Bronchial epithelial cell (primary cell): ENCODE measurements at regions not wholly inside any gene's neighbourhood (a gene's known extent, or its start where the extent isn't known, plus 50 kb on each side); places are given as distances from the start of the nearest gene placed in this dataset.

ENCODE experiments used
- DNase-seq: peaks from one replicate; pipeline ENCODE4 v3.0.0-alpha.2; 2010; ENCODE audit warnings: low read depth
- FAIRE-seq: peaks from 2 replicates; lab custom pipeline; 2011; peaks lifted over from hg19 to GRCh38; lab: Jason Lieb, UNC
- H3K27me3 ChIP-seq: 2 replicates; pipeline ENCODE4 v1.5.1; 2011; ENCODE audit warnings: low read length; ENCODE audit not compliant: control insufficient read depth, insufficient read depth
- H3K36me3 ChIP-seq: 2 replicates; pipeline ENCODE4 v1.5.1; 2011; ENCODE audit warnings: low read length; ENCODE audit not compliant: control insufficient read depth, insufficient read depth
- H3K4me3 ChIP-seq: 2 replicates; pipeline ENCODE4 v1.5.1; 2011; ENCODE audit warnings: mild to moderate bottlenecking, low read depth, low read length, control low read depth
- CTCF ChIP-seq: IDR thresholded peaks from 2 replicates; pipeline ENCODE4 v1.5.1; 2011; ENCODE audit warnings: mild to moderate bottlenecking, moderate library complexity, low read length, control low read depth, inconsistent platforms; ENCODE audit not compliant: insufficient read depth, severe bottlenecking

GRCh38 chr4:110853242-110853641 lies 230.4 kb upstream of the PITX2 start:
- TF ChIP-seq CTCF = no peak
- no peaks in the 10 kb centered on the region for H3K36me3 ChIP-seq
- H3K27me3 ChIP-seq = no peaks in the 10 kb centered on the region
- FAIRE-seq = no peak
- no peak for DNase-seq
- H3K4me3 ChIP-seq = no peak overlapping the region

DNA sequence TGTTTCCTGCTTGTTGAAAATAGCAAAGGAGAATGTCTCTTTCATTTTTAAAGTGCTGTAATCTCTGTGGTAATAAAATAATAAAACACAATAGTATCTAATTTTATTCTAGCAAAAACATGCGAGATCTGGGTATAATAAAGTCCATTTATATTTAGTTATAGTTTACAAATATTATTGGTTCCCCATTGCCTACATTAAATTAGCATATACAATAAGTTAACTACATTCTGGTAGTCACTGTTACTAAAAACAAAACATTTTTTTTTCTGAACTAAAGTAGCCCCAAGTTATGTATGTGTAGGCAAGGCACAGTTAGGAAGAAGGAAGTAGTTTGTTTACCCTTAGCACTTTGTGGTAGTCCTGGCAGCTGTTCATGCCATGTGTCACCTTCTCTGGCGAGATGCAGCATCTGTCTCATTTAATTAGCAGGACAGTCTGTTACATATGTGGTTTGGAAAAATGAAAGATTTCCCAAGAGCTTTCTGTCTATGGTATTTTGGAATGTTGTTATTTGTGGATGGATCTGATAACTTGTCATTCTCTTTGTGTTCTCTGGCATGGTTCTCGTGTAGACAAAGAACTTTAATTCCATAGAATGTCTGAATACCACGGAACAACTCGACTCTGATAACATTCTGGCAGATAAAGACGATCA lies 231.3 kb upstream of the PITX2 start:
- H3K4me3 ChIP-seq = no peak overlapping the region
- no peaks in the 10 kb centered on the region for H3K36me3 ChIP-seq
- H3K27me3 ChIP-seq = no peaks in the 10 kb centered on the region
- TF ChIP-seq CTCF = no peak
- FAIRE-seq (no peak), DNase-seq (peak; percentile 61)

DNA sequence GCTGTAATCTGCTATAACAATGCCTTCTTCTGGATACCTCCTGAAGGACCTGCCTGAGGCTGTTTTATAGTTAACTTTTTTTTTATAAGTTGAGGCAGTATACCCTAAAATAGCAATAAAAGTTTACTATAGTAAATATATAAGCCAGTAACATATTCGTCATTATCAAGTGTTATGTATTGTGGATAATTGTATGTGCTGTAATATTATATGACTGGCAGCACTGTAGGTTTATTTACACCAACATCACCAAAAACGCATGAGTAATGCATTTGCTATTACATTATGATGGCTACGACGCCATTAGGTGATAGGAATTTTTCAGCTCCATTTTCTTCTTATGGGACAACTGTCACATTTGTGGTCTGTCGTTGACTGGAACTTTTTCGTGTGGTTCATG lies 237.2 kb upstream of the PITX2 start:
- no peak for DNase-seq
- FAIRE-seq = no peak

GRCh38 chr4:110860901-110861300 lies 238.0 kb upstream of the PITX2 start:
- DNase-seq = no peak
- Histone ChIP-seq H3K36me3 (no peaks in the 10 kb centered on the region), H3K4me3 (no peak overlapping the region), H3K27me3 (no peaks in the 10 kb centered on the region)
- no peak for FAIRE-seq
- no peak for TF ChIP-seq CTCF

More for the DNA sequence above, 237.2 kb upstream of the PITX2 start:
- H3K27me3 ChIP-seq = no peaks in the 10 kb centered on the region
- TF ChIP-seq CTCF = no peak
- H3K4me3 ChIP-seq = no peak overlapping the region
- no peaks in the 10 kb centered on the region for H3K36me3 ChIP-seq

DNA sequence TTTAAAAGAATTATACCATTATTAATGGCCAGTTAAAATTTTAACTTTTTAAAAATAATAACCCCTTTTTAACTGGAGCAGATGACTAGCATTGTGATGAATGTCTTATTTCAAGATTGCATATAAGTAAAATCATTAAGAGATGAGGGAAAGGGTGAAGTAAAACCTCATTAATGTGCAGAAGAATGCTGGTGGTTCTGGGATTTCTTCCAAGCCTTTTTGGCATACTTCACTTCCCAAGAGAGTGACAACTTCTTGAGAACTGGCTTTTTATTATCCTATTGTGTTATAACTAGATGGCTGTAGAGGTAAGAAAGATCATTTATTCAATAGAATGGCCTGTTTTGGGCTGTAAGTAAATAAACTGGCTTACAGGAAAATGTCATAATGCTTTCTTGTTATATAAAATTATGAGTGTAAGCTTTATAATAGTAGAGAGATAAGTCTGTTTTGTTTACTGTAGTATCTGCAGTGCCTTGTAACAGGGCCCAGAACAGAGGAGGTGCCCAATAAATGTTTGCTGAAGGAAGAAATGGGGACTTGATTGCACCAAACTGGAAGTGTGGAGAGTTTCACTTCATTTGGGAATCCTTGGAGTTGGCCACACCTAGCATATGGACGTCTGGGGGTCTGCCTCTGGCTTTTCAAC lies 242.9 kb upstream of the PITX2 start:
- Histone ChIP-seq H3K27me3 (no peaks in the 10 kb centered on the region), H3K4me3 (no peak overlapping the region), H3K36me3 (no peaks in the 10 kb centered on the region)
- no peak for TF ChIP-seq CTCF
- FAIRE-seq = no peak
- no peak for DNase-seq
